Tibial nerve (tissue), 3 donors: ENCODE measurements at regions not wholly inside any gene's neighbourhood (a gene's known extent, or its start where the extent isn't known, plus 50 kb on each side); places are given as distances from the start of the nearest gene placed in this dataset.

Experiments
- CTCF ChIP-seq, 5 experiments: fragments of 200-600 bp in 3 of 5; fragments of 450-650 bp in 2 of 5; sonication (generic) in 3 of 5; IDR thresholded peaks; one replicate each; pipeline ENCODE4 v1.5.1; 2016 to 2019; ENCODE audit warnings: antibody characterized with exemption in 5 of 5, mild to moderate bottlenecking in 3 of 5, moderate library complexity in 2 of 5
- POLR2A ChIP-seq, 2 donors: fragments of 450-650 bp; IDR thresholded peaks; one replicate each; pipeline ENCODE4 v1.6.1; 2017; ENCODE audit warnings: antibody characterized with exemption in 2 of 2, mild to moderate bottlenecking in 2 of 2, moderate library complexity in 2 of 2

DNA sequence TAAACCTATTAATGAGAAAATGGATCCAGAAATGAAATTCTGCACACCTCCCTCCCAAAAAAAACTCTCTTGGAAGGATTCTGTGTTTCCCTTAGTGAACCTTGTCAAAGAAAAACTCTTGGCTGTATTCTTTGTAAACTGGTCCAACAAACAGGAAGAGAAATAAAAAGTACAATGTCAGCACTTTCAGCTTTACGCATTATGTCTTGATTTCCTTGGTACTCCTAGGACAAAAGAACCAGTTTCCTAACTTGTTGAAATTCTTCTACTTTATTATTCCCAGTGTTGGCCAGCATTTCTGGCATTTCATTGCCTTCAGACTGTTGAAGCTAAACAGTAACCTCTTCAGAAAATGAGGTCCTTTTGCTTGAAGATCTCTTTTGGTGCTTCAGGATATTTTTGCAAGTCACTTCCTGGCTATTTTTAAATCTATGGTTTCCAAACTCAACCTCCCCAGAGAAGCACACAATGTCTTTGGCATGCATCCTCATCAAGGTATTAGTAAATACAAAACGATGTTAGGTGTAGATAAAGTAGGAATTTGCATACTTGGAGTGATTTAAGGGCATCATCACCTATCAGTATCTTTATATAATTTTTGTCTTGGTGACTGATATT lies 342.7 kb downstream of the AASDHPPT start:
- TF ChIP-seq CTCF (IDR thresholded peaks at IDR 0.05) (no peak), POLR2A (IDR thresholded peaks at IDR 0.05) (no peak)
